Right lobe of liver (tissue), 6 donors: ENCODE measurements at regions not wholly inside any gene's neighbourhood (a gene's known extent, or its start where the extent isn't known, plus 50 kb on each side); places are given as distances from the start of the nearest gene placed in this dataset.

Experiments used
- ATAC-seq, 4 donors: fragments of 200-7000 bp; cut with Tn5 transposase; one replicate each; pipeline ENCODE4 v1.9.1; 2020; ENCODE audit warnings: mild to moderate bottlenecking in 4 of 4, moderate library complexity in 4 of 4
- DNase-seq, 3 donors: peaks; one replicate each; pipeline ENCODE4 v3.0.0-alpha.2; 2020
- H3K27ac ChIP-seq, 3 donors: fragments of 200-600 bp; one replicate each; pipeline ENCODE4 v1.8.0; 2022
- H3K27me3 ChIP-seq, 2 donors: fragments of 200-600 bp; one replicate each; pipeline ENCODE4 v1.8.0; 2022
- H3K36me3 ChIP-seq, 4 donors: fragments of 200-600 bp; sonication (generic) in 1 of 4; one replicate each; pipeline versions ENCODE4 v1.5.1 to v1.8.0; 2017 to 2022; ENCODE audit warnings: control low read depth in 1 of 4
- H3K4me1 ChIP-seq, 4 donors: fragments of 200-600 bp; sonication (generic) in 1 of 4; one replicate each; pipeline versions ENCODE4 v1.5.1 to v1.8.0; 2017 to 2022; ENCODE audit warnings: control low read depth in 1 of 4
- H3K4me3 ChIP-seq, 3 donors: fragments of 200-600 bp; one replicate each; pipeline ENCODE4 v1.8.0; 2022
- H3K9me3 ChIP-seq, 4 donors: fragments of 200-600 bp; sonication (generic) in 1 of 4; one replicate each; pipeline versions ENCODE4 v1.5.1 to v1.8.0; 2017 to 2022; ENCODE audit warnings: control low read depth in 1 of 4
- POLR2A ChIP-seq: fragments of 450-650 bp; IDR thresholded peaks from one replicate; pipeline ENCODE4 v1.6.1; 2017; ENCODE audit warnings: antibody characterized with exemption, mild to moderate bottlenecking
- WGBS: methylation state at CpG from one replicate; pipeline ENCODE4 v1.1.6; 2018; ENCODE audit warnings: low coverage, low lambda C conversion rate; ENCODE audit not compliant: insufficient coverage; ENCODE audit errors: missing lambda C conversion rate; 5-methylcytosine and 5-hydroxymethylcytosine counted together
- intact Hi-C, 2 donors: fragments of 100-400 bp; cut with DNase I; formaldehyde crosslinking; loops; one replicate each; pipeline versions ENCODE4 v1.11.2 to v1.14.1; 2022
- TF ChIP-seq, protein P1 (sequence below), 4 donors: fragments of 200-600 bp in 3 of 4; fragments of 450-650 bp in 1 of 4; IDR thresholded peaks; one replicate each; pipeline versions ENCODE4 v1.5.1 to v1.8.0; 2016 to 2022; ENCODE audit warnings: antibody characterized with exemption in 4 of 4, mild to moderate bottlenecking in 2 of 4
- donor health status: DM: no; HTN: yes; CAD: no.
- donor health status: DM: no; HTN: no; CAD: no.
- donor health status: DM: no; HTN: no; CAD: no.
- donor health status: DM: no; HTN: yes; CAD: no.
- donor health status: DM: no; HTN: yes; CAD: no.

DNA sequence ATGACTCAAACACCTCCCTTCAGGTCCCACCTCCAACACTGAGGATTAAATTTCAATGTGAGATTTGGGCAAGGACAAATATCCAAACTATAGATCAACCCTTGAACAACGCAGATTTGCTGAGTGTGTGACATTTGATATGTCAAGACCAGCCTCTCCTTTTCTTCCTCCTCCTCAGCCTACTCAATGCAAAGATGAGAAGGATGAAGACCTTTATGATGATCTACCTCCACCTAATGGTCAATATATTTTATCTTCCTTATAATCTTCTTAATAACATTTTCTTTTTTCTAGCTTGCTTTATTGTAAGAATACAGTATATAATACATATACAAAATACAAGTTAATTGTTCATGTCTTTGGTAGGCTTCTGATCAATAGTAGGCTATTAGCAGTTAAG, 67.5 kb upstream of the MPPED2 start:
- ATAC-seq = peak in 1 of 4 donors; percentile 32
- DNase-seq = no peak
- Histone ChIP-seq H3K27ac (no peak overlapping the region), H3K4me3 (no peak overlapping the region), H3K36me3 (no peaks in the 10 kb centered on the region), H3K4me1 (no peaks in the 10 kb centered on the region), H3K27me3 (no peaks in the 10 kb centered on the region), H3K9me3 (no peaks in the 10 kb centered on the region)
- intact Hi-C loops = no loop called here
- 64% methylated on average over 1 of the region's 1 CpG for WGBS
- no peak for TF ChIP-seq POLR2A
- TF ChIP-seq, protein P1, sequence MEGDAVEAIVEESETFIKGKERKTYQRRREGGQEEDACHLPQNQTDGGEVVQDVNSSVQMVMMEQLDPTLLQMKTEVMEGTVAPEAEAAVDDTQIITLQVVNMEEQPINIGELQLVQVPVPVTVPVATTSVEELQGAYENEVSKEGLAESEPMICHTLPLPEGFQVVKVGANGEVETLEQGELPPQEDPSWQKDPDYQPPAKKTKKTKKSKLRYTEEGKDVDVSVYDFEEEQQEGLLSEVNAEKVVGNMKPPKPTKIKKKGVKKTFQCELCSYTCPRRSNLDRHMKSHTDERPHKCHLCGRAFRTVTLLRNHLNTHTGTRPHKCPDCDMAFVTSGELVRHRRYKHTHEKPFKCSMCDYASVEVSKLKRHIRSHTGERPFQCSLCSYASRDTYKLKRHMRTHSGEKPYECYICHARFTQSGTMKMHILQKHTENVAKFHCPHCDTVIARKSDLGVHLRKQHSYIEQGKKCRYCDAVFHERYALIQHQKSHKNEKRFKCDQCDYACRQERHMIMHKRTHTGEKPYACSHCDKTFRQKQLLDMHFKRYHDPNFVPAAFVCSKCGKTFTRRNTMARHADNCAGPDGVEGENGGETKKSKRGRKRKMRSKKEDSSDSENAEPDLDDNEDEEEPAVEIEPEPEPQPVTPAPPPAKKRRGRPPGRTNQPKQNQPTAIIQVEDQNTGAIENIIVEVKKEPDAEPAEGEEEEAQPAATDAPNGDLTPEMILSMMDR (IDR thresholded peaks at IDR 0.05) = peak in 3 of 4 donors; percentile 7 to 20 (median 12)

DNA sequence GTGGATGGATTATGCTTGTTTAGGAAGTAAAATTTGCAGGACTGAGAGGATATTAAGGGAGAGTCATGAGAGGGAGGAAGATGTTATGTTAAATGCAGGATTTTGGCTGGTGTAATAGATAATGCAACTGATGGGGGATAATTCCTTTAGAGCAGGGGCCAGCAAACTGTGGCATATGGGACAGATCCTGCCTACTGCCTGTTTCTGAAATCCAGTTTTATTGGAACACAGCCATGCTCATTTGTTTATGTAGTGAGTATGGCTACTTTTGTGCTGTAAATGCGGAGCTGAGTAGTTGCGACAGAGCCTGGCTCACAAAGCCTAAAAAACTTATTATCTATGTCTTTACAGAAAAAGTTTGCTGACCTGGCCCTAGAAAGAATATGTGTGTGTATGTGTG, 66.6 kb upstream of the MPPED2 start:
- WGBS = 66% methylated on average over 2 of the region's 2 CpGs
- no peak for DNase-seq
- no peak for ATAC-seq
- intact Hi-C loops = no loop called here
- H3K27ac ChIP-seq = no peak overlapping the region
- no peak overlapping the region for H3K4me3 ChIP-seq
- H3K27me3 ChIP-seq = no peaks in the 10 kb centered on the region
- H3K4me1 ChIP-seq = no peaks in the 10 kb centered on the region
- TF ChIP-seq, protein P1 (IDR thresholded peaks at IDR 0.05) = no peak
- no peaks in the 10 kb centered on the region for H3K9me3 ChIP-seq
- H3K36me3 ChIP-seq = no peaks in the 10 kb centered on the region

DNA sequence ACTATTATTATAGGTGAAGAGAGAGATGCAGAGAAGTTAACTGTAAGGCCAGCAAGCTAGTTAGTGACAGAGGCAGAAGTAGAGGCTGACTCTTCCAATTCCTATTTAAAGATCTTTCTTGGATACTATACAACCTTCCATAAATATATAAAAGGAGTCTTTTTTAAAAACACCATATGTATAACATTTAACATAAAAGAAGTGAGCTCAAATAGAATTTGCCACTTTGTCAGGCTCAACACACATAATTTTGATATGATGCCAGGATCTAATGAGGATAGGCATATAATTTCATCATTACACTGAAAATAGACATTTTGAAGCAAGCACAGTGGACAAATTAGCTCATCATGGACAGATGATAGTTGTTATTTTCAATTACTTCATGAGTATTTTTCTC, 64.1 kb upstream of the MPPED2 start:
- intact Hi-C loops = no loop called here
- TF ChIP-seq, protein P1 (IDR thresholded peaks at IDR 0.05) = no peak
- no peak for TF ChIP-seq POLR2A
- ATAC-seq = no peak
- Histone ChIP-seq H3K4me1 (no peaks in the 10 kb centered on the region), H3K27me3 (no peaks in the 10 kb centered on the region), H3K4me3 (no peak overlapping the region), H3K9me3 (no peaks in the 10 kb centered on the region), H3K27ac (no peak overlapping the region), H3K36me3 (no peaks in the 10 kb centered on the region)
- no peak for DNase-seq
